ENCODE measurements at regions not wholly inside any gene's neighbourhood (a gene's known extent, or its start where the extent isn't known, plus 50 kb on each side); places are given as distances from the start of the nearest gene placed in this dataset. TPM values are rescaled to one million over a fixed set of nuclear protein-coding genes. Genes with fewer than 3 reads are reported as not detected.

DNA sequence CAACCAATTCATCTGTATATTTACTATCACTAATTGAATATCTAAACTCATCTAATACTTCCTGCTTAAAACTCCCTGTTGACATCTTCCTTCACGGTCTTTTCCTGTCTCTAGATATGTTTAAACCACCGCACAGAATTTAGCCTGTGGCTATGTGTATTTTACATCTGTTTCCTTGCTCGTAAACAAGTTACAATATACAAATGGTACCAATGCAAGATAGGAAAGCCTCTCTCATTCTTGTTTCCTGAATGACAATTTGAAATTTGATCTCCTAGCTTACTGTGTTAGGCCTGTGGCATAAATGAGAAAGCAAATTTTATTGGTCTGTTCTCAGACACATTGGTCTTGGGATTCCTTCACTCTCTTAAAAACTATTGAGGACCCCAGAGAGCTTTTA, 89.7 kb upstream of the PCDH7 start:
- no peak overlapping the region for H3K4me3 ChIP-seq (ENCODE audit: low read depth, low read length)
- 80% methylated on average over 1 of the region's 3 CpGs for WGBS (ENCODE audit: insufficient coverage)
- DNase-seq (ENCODE audit: low read depth in 4 of 6, low spot score in 6 of 6): no peak
- no peak overlapping the region for H3K27ac ChIP-seq (ENCODE audit: low read depth, low read length)
- H3K36me3 ChIP-seq (ENCODE audit: control insufficient read depth, insufficient read depth, low read length): no peaks in the 10 kb centered on the region
- no peaks in the 10 kb centered on the region for H3K9me3 ChIP-seq (ENCODE audit: control insufficient read depth, insufficient read depth, low read length)
- no peaks in the 10 kb centered on the region for H3K27me3 ChIP-seq (ENCODE audit: control insufficient read depth, insufficient read depth, low read length)
- H3K4me1 ChIP-seq (ENCODE audit: control insufficient read depth, insufficient read depth, low read length): no peaks in the 10 kb centered on the region

DNA sequence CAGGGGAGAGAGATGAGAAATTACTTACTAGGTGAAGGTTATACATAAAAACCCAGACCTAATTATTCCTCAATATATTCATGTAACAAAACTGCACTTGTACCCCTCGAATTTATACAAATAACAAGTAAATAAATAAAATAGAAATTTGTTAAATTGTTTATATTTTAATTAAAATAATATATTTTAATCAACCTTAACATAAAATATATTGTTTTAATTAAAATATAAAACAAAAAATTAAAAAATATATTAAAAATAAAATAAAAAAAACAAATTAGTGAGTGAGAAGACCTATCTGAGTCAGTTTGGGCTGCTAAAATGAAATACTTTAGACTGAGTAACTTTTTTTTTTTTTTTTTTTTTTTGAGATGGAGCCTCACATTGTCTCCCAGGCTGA, 87.4 kb upstream of the PCDH7 start:
- no peak overlapping the region for H3K27ac ChIP-seq (ENCODE audit: low read depth, low read length)
- H3K4me3 ChIP-seq (ENCODE audit: low read depth, low read length): no peak overlapping the region
- DNase-seq (ENCODE audit: low read depth in 4 of 6, low spot score in 6 of 6): no peak
- no peaks in the 10 kb centered on the region for H3K4me1 ChIP-seq (ENCODE audit: control insufficient read depth, insufficient read depth, low read length)
- no CpG with 5 or more reads among the region's 1 CpG for WGBS (ENCODE audit: insufficient coverage)
- no peaks in the 10 kb centered on the region for H3K36me3 ChIP-seq (ENCODE audit: control insufficient read depth, insufficient read depth, low read length)
- H3K9me3 ChIP-seq (ENCODE audit: control insufficient read depth, insufficient read depth, low read length): no peaks in the 10 kb centered on the region
- H3K27me3 ChIP-seq (ENCODE audit: control insufficient read depth, insufficient read depth, low read length): no peaks in the 10 kb centered on the region

DNA sequence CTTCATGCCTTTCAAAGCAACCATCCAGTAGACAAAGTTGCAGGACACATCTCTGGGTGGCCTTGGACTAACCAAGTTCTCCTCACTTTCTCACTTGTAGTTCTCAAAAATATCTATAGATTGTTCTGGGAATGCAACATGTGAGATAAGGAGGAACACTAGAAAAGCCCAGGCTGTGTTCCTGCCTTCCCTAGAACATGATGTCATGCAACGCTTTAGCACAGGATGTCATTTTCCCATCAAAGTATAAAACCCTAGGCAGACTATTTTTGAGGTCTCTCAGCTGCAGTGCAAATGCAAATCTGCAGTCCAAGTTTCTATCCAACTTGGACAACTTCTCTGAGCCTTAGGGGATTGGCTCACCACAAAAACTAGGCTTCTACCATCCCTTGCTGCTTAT, 78.8 kb upstream of the PCDH7 start:
- Histone ChIP-seq H3K27me3 (ENCODE audit: control insufficient read depth, insufficient read depth, low read length) (no peaks in the 10 kb centered on the region), H3K4me1 (ENCODE audit: control insufficient read depth, insufficient read depth, low read length) (no peaks in the 10 kb centered on the region), H3K4me3 (ENCODE audit: low read depth, low read length) (no peak overlapping the region), H3K36me3 (ENCODE audit: control insufficient read depth, insufficient read depth, low read length) (no peaks in the 10 kb centered on the region), H3K27ac (ENCODE audit: low read depth, low read length) (no peak overlapping the region), H3K9me3 (ENCODE audit: control insufficient read depth, insufficient read depth, low read length) (no peaks in the 10 kb centered on the region)
- no peak for DNase-seq (ENCODE audit: low read depth in 4 of 6, low spot score in 6 of 6)
- WGBS (ENCODE audit: insufficient coverage): 100% methylated on average over 1 of the region's 1 CpG

DNA sequence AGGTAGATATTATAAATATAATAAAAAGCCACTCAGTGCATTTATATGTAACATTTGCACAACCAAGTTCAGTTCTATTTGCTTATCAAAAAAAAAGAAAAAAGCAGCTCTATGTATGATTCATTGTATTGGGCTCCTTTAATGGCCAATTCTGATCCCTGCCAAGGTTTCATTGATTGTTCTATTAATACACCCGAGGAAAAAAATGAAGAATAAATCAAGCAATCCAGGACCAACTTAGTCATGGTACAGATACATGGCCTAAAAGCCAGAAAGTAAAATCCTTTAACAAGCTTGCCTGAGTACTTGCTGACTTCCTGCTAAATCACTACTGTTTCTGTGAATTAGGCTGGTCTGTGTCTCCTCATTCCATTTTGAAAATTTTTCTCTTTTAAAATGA, 77.6 kb upstream of the PCDH7 start:
- Histone ChIP-seq H3K4me1 (ENCODE audit: control insufficient read depth, insufficient read depth, low read length) (no peaks in the 10 kb centered on the region), H3K9me3 (ENCODE audit: control insufficient read depth, insufficient read depth, low read length) (no peaks in the 10 kb centered on the region), H3K27me3 (ENCODE audit: control insufficient read depth, insufficient read depth, low read length) (no peaks in the 10 kb centered on the region), H3K4me3 (ENCODE audit: low read depth, low read length) (no peak overlapping the region), H3K27ac (ENCODE audit: low read depth, low read length) (no peak overlapping the region), H3K36me3 (ENCODE audit: control insufficient read depth, insufficient read depth, low read length) (no peaks in the 10 kb centered on the region)
- peak in 1 of 6 donors; percentile 32 for DNase-seq (ENCODE audit: low read depth in 4 of 6, low spot score in 6 of 6)
- WGBS (ENCODE audit: insufficient coverage): no CpG with 5 or more reads among the region's 1 CpG

DNA sequence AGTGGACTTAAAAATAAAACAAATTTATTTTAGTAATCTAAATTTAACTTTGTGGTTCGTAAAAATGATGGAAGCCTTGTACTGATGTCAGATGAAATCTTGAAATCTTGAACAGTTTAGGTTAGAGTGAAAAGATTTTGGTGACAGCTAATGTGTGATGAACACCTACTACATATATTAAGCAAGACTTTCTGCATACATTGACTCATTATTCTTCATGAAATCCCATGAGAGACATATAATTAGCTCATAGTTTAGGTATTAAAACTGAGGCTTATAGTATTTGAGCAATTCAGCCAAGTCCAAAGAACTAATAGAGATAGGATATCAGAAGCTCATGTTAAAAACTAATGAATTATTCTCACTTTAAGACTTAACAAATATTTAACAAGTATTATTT, 66.9 kb upstream of the PCDH7 start:
- no CpG with 5 or more reads among the region's 1 CpG for WGBS (ENCODE audit: insufficient coverage)
- H3K4me1 ChIP-seq (ENCODE audit: control insufficient read depth, insufficient read depth, low read length): no peaks in the 10 kb centered on the region
- no peaks in the 10 kb centered on the region for H3K36me3 ChIP-seq (ENCODE audit: control insufficient read depth, insufficient read depth, low read length)
- DNase-seq (ENCODE audit: low read depth in 4 of 6, low spot score in 6 of 6): no peak
- no peaks in the 10 kb centered on the region for H3K9me3 ChIP-seq (ENCODE audit: control insufficient read depth, insufficient read depth, low read length)
- no peak overlapping the region for H3K4me3 ChIP-seq (ENCODE audit: low read depth, low read length)
- H3K27me3 ChIP-seq (ENCODE audit: control insufficient read depth, insufficient read depth, low read length): no peaks in the 10 kb centered on the region
- H3K27ac ChIP-seq (ENCODE audit: low read depth, low read length): no peak overlapping the region

DNA sequence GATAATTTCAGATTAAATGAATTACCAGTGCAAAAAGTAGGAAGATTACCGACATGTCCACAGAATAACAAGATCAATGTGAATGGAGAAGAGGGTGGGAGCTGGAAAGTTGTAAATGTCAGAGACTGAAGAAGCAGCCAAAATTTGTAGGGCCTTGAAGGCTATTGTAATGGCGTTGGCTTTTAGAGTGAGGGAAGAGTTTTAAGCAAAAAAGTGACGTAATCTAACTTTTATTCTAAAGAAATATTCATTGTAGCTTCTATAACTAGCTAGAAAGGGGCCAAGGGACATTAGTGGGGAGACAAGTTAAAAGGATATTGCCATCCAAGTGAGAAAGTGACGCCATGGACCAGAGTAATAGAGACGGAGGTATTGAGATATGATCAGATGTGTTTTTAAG, 63.3 kb upstream of the PCDH7 start:
- Histone ChIP-seq H3K9me3 (ENCODE audit: control insufficient read depth, insufficient read depth, low read length) (no peaks in the 10 kb centered on the region), H3K4me3 (ENCODE audit: low read depth, low read length) (no peak overlapping the region), H3K36me3 (ENCODE audit: control insufficient read depth, insufficient read depth, low read length) (no peaks in the 10 kb centered on the region), H3K4me1 (ENCODE audit: control insufficient read depth, insufficient read depth, low read length) (no peaks in the 10 kb centered on the region), H3K27me3 (ENCODE audit: control insufficient read depth, insufficient read depth, low read length) (no peaks in the 10 kb centered on the region), H3K27ac (ENCODE audit: low read depth, low read length) (no peak overlapping the region)
- DNase-seq (ENCODE audit: low read depth in 4 of 6, low spot score in 6 of 6): no peak
- 100% methylated on average over 1 of the region's 5 CpGs for WGBS (ENCODE audit: insufficient coverage)

DNA sequence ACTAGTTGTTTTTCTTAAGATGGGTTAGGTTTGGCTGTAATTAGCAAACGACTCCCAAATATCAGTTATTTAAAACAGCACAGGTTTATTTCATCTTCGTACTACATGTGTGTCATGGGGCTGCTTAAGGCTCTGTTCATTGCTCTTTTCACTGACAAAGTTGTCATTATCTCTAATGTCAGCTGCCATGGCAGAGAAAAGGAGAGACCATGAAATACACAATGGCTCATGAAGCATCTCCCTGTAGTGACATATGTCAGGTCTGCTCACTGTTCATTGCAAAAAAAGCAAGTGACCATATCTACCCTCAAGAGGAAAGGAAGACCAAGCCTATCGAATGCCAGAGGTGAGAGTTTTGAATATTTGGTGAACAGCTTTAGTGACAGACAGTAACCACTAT, 52.2 kb upstream of the PCDH7 start:
- no peaks in the 10 kb centered on the region for H3K9me3 ChIP-seq (ENCODE audit: control insufficient read depth, insufficient read depth, low read length)
- WGBS (ENCODE audit: insufficient coverage): no CpG with 5 or more reads among the region's 3 CpGs
- H3K4me1 ChIP-seq (ENCODE audit: control insufficient read depth, insufficient read depth, low read length): no peaks in the 10 kb centered on the region
- no peaks in the 10 kb centered on the region for H3K36me3 ChIP-seq (ENCODE audit: control insufficient read depth, insufficient read depth, low read length)
- no peak overlapping the region for H3K27ac ChIP-seq (ENCODE audit: low read depth, low read length)
- no peak for DNase-seq (ENCODE audit: low read depth in 4 of 6, low spot score in 6 of 6)
- H3K27me3 ChIP-seq (ENCODE audit: control insufficient read depth, insufficient read depth, low read length): no peaks in the 10 kb centered on the region
- H3K4me3 ChIP-seq (ENCODE audit: low read depth, low read length): no peak overlapping the region

DNA sequence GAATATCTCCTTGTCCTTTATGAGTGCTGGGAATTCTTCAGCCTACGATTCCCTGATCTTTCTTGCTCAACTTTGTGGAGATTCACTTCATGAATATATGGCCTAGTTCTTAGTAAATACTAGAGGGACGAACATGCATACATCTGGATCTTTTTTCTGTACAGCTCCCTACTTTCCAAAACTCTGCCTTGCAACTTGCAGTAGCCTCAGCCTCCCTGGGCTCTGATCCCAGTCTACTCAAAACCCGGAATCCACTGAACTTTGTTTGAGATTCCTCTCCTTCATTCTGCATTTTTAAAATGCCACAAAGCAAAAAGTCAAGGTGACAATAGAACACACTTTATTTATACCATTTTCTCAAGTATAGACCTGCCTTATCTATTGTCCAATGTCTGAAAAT, 50.0 kb upstream of the PCDH7 start:
- no peaks in the 10 kb centered on the region for H3K27me3 ChIP-seq (ENCODE audit: control insufficient read depth, insufficient read depth, low read length)
- WGBS (ENCODE audit: insufficient coverage): 70% methylated on average over 2 of the region's 3 CpGs
- no peak overlapping the region for H3K27ac ChIP-seq (ENCODE audit: low read depth, low read length)
- no peaks in the 10 kb centered on the region for H3K36me3 ChIP-seq (ENCODE audit: control insufficient read depth, insufficient read depth, low read length)
- no peak overlapping the region for H3K4me3 ChIP-seq (ENCODE audit: low read depth, low read length)
- H3K4me1 ChIP-seq (ENCODE audit: control insufficient read depth, insufficient read depth, low read length): no peaks in the 10 kb centered on the region
- no peak for DNase-seq (ENCODE audit: low read depth in 4 of 6, low spot score in 6 of 6)
- H3K9me3 ChIP-seq (ENCODE audit: control insufficient read depth, insufficient read depth, low read length): no peaks in the 10 kb centered on the region

Small RNA genes in the stretch of these regions (small RNA-seq; reads per million reads assigned to genes)
- gene AC097510.1 (ENCODE audit: low replicate concordance): not detected
